Astrocyte (in vitro differentiated cells and primary cell): ENCODE measurements at regions not wholly inside any gene's neighbourhood (a gene's known extent, or its start where the extent isn't known, plus 50 kb on each side); places are given as distances from the start of the nearest gene placed in this dataset.

Source experiments
- DNase-seq: peaks from one replicate; pipeline ENCODE4 v3.0.0-alpha.2; 2010; ENCODE audit warnings: low read depth
- FAIRE-seq: peaks from 2 replicates; lab custom pipeline; 2011; peaks lifted over from hg19 to GRCh38; lab: Jason Lieb, UNC
- H2AFZ ChIP-seq: 2 replicates; pipeline ENCODE4 v1.6.0; 2012; ENCODE audit warnings: low read depth, low read length, inconsistent platforms
- H3K27ac ChIP-seq: 2 replicates; pipeline ENCODE4 v1.5.1; 2011; ENCODE audit warnings: low read depth, low read length, inconsistent platforms
- H3K27me3 ChIP-seq: 2 replicates; pipeline ENCODE4 v1.6.0; 2011; ENCODE audit warnings: low read length, inconsistent platforms; ENCODE audit not compliant: insufficient read depth
- H3K36me3 ChIP-seq: 2 replicates; pipeline ENCODE4 v1.5.1; 2011; ENCODE audit warnings: low read length, inconsistent platforms; ENCODE audit not compliant: insufficient read depth
- H3K4me1 ChIP-seq: 2 replicates; pipeline ENCODE4 v1.5.1; 2011; ENCODE audit warnings: low read length, inconsistent platforms; ENCODE audit not compliant: insufficient read depth
- H3K4me2 ChIP-seq: 2 replicates; pipeline ENCODE4 v1.6.0; 2012; ENCODE audit warnings: low read length, inconsistent platforms
- H3K4me3 ChIP-seq: 2 replicates; pipeline ENCODE4 v1.5.1; 2011; ENCODE audit warnings: low read depth, mild to moderate bottlenecking, low read length, inconsistent platforms; ENCODE audit not compliant: insufficient read depth
- H3K79me2 ChIP-seq: 2 replicates; pipeline ENCODE4 v1.6.0; 2012; ENCODE audit warnings: mild to moderate bottlenecking, low read length, inconsistent platforms; ENCODE audit not compliant: insufficient read depth
- H3K9ac ChIP-seq: 2 replicates; pipeline ENCODE4 v1.6.0; 2012; ENCODE audit warnings: mild to moderate bottlenecking, low read length, inconsistent platforms
- H3K9me3 ChIP-seq: 2 replicates; pipeline ENCODE4 v1.5.1; 2012; ENCODE audit warnings: low read depth, mild to moderate bottlenecking, low read length, inconsistent platforms; ENCODE audit not compliant: insufficient read depth
- H4K20me1 ChIP-seq: 2 replicates; pipeline ENCODE4 v1.6.0; 2012; ENCODE audit warnings: low read length, inconsistent platforms; ENCODE audit not compliant: insufficient read depth
- H3K27ac Mint-ChIP-seq: one replicate; pipeline ENCODE4 v1.8.0; 2021; ENCODE audit warnings: mild to moderate bottlenecking, mixed read lengths; ENCODE audit not compliant: unreplicated experiment
- H3K27me3 Mint-ChIP-seq: one replicate; pipeline ENCODE4 v1.8.0; 2021; ENCODE audit warnings: low read depth, mixed read lengths; ENCODE audit not compliant: unreplicated experiment
- H3K36me3 Mint-ChIP-seq: one replicate; pipeline ENCODE4 v1.8.0; 2021; ENCODE audit warnings: low read depth, mixed read lengths; ENCODE audit not compliant: unreplicated experiment
- H3K4me1 Mint-ChIP-seq: one replicate; pipeline ENCODE4 v1.8.0; 2021; ENCODE audit warnings: low read depth, mixed read lengths; ENCODE audit not compliant: unreplicated experiment
- H3K4me3 Mint-ChIP-seq: one replicate; pipeline ENCODE4 v1.8.0; 2021; ENCODE audit warnings: mild to moderate bottlenecking, moderate library complexity, mixed read lengths; ENCODE audit not compliant: unreplicated experiment
- H3K9me3 Mint-ChIP-seq: one replicate; pipeline ENCODE4 v1.8.0; 2021; ENCODE audit warnings: mild to moderate bottlenecking, mixed read lengths; ENCODE audit not compliant: unreplicated experiment
- CTCF ChIP-seq: IDR thresholded peaks from 2 replicates; pipeline ENCODE4 v1.5.1; 2011; ENCODE audit warnings: low read depth, mild to moderate bottlenecking, inconsistent platforms, low read length, moderate library complexity; ENCODE audit not compliant: insufficient read depth
- EZH2 ChIP-seq: IDR thresholded peaks from 2 replicates; pipeline ENCODE4 v1.6.1; 2012; ENCODE audit warnings: mild to moderate bottlenecking, low read length, inconsistent platforms; ENCODE audit not compliant: insufficient read depth

- H3K9ac ChIP-seq: no peak overlapping the region
- DNase-seq: no peak
- no peaks in the 10 kb centered on the region for H3K36me3 ChIP-seq
- no peak overlapping the region for H3K4me2 ChIP-seq
- no peak for FAIRE-seq
- no peaks in the 10 kb centered on the region for H3K27me3 Mint-ChIP-seq
- H3K4me1 ChIP-seq: no peaks in the 10 kb centered on the region
- no peak overlapping the region for H3K4me3 ChIP-seq
- no peaks in the 10 kb centered on the region for H4K20me1 ChIP-seq
- H3K36me3 Mint-ChIP-seq: no peaks in the 10 kb centered on the region
- peaks cover 2% of the 10 kb centered on the region for H3K4me1 Mint-ChIP-seq
- no peaks in the 10 kb centered on the region for H3K79me2 ChIP-seq
- no peaks in the 10 kb centered on the region for H3K9me3 ChIP-seq
- H2AFZ ChIP-seq: no peak overlapping the region
- H3K9me3 Mint-ChIP-seq: peaks cover 12% of the 10 kb centered on the region
- TF ChIP-seq EZH2: no peak
- TF ChIP-seq CTCF: no peak
- H3K27me3 ChIP-seq: no peaks in the 10 kb centered on the region
- H3K4me3 Mint-ChIP-seq: no peak overlapping the region
- no peak overlapping the region for H3K27ac Mint-ChIP-seq
- no peak overlapping the region for H3K27ac ChIP-seq
Measured at GRCh38 chr12:92581604-92582003, 121.2 kb upstream of the PLEKHG7 start.

- Histone ChIP-seq H3K27me3 (no peaks in the 10 kb centered on the region), H2AFZ (peak overlapping the region; percentile 20), H3K4me2 (no peak overlapping the region), H3K4me1 (no peaks in the 10 kb centered on the region), H3K79me2 (no peaks in the 10 kb centered on the region), H3K4me3 (no peak overlapping the region), H3K9ac (no peak overlapping the region), H3K27ac (no peak overlapping the region), H3K36me3 (no peaks in the 10 kb centered on the region), H3K9me3 (no peaks in the 10 kb centered on the region), H4K20me1 (no peaks in the 10 kb centered on the region)
- H3K4me3 Mint-ChIP-seq: no peak overlapping the region
- H3K36me3 Mint-ChIP-seq: no peaks in the 10 kb centered on the region
- H3K27me3 Mint-ChIP-seq: no peaks in the 10 kb centered on the region
- TF ChIP-seq CTCF: no peak
- TF ChIP-seq EZH2: no peak
- DNase-seq (no peak), FAIRE-seq (no peak)
- peaks cover 7% of the 10 kb centered on the region for H3K4me1 Mint-ChIP-seq
- H3K9me3 Mint-ChIP-seq: peaks cover 3% of the 10 kb centered on the region
- H3K27ac Mint-ChIP-seq: no peak overlapping the region
Measured at GRCh38 chr12:92574911-92575570, 127.7 kb upstream of the PLEKHG7 start.

- H3K9me3 Mint-ChIP-seq: peaks cover 2% of the 10 kb centered on the region
- no peaks in the 10 kb centered on the region for H3K4me1 ChIP-seq
- H3K4me1 Mint-ChIP-seq: peaks cover 7% of the 10 kb centered on the region
- H2AFZ ChIP-seq: no peak overlapping the region
- no peaks in the 10 kb centered on the region for H3K9me3 ChIP-seq
- no peak for FAIRE-seq
- H3K4me2 ChIP-seq: no peak overlapping the region
- no peaks in the 10 kb centered on the region for H4K20me1 ChIP-seq
- no peaks in the 10 kb centered on the region for H3K79me2 ChIP-seq
- H3K4me3 Mint-ChIP-seq: no peak overlapping the region
- no peaks in the 10 kb centered on the region for H3K27me3 Mint-ChIP-seq
- no peak overlapping the region for H3K27ac Mint-ChIP-seq
- H3K36me3 ChIP-seq: no peaks in the 10 kb centered on the region
- H3K9ac ChIP-seq: no peak overlapping the region
- H3K36me3 Mint-ChIP-seq: no peaks in the 10 kb centered on the region
- DNase-seq: peak; percentile 22
- TF ChIP-seq EZH2: no peak
- TF ChIP-seq CTCF: peak; percentile 39
- no peak overlapping the region for H3K27ac ChIP-seq
- H3K27me3 ChIP-seq: no peaks in the 10 kb centered on the region
- H3K4me3 ChIP-seq: no peak overlapping the region
Measured at GRCh38 chr12:92574051-92574783, 128.6 kb upstream of the PLEKHG7 start.
